ENCODE measurements at regions not wholly inside any gene's neighbourhood (a gene's known extent, or its start where the extent isn't known, plus 50 kb on each side); places are given as distances from the start of the nearest gene placed in this dataset.
"Not testable (repeated sequence)": the region's sequence is repeated elsewhere in the genome, so short reads cannot be mapped to it uniquely, and the experiment has no call there.

DNA sequence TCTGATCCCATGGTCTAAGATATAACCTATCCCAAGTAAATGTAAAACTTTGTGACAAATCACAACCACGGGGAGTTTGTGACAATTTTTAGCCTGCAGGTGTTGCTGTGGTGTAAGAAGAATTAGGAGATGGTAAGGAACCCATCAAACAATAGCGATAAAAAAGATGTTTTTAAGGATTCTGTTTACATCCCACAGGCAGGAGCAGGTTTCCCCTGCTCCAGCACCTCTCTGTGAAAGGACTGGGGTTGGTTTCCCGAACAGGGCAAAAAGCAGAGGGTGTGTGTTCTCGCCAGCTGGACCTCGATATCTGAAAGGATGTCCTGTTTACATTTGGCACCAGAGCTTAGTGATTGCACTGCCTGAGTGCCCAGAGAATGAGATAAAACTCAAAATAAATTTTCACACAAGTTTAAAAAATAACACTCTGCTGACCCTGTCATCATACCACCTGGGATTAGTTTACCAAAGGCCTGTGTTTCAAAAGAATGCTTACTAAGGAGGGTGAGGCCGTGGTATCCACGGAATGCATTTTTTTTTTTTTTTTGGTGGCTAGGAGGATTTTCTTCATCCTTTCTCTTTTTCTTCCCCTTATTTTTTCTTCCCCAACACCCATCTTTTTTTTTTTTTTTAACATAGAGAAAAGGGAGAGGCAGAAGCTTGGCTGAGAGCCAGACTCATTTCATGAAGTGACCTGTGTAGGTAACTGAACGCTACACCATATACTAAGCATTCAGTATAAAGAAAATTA lies 151.8 kb upstream of the DPH6 start:
- no peak for DNase-seq

DNA sequence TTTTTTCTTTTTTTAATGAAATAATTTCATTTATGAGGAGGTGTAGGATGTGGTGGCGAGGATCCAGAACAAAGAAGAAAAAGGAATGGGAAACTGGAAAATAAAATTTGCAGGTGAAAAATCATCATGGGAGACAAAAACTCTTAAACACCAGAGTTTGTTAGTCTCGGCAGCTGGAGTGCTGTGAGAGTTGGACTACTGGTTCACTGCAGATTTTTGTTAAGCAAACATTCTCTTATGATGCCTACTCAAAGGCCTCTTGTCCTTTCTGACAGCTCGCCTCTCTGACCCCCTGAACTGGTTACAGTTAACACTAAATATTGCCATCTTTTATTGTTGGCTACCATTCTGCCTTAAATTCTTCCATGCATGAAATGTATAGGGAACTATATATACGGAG lies 152.4 kb upstream of the DPH6 start:
- no peak for DNase-seq

DNA sequence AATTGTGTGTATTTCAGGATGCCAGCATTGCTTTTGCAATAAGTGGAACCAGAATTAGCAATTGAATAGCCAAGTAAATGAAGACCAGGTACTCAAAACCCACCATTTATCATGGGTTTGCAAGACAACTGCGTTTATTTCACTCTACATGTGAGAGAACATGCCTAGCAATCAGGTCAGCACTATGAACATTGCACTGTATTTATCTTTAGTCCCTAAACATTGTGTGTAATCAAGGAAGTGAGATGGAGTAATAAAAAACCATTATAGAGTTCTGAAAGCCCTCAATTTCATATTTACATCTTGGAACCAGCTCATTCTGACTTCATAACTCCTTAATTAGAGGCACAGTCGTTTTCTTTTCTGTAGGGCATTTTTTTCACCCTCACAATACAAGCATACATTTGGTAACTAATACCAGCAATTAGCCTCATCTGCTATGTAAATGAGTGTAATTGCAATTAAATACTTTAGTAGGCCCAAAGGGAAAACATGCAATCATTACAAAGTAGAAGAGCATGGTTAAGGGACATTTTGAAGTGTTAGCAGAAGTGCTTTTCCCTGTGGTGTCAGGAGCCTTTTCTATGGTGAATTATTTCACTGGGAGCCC lies 153.1 kb upstream of the DPH6 start:
- no peak for DNase-seq

DNA sequence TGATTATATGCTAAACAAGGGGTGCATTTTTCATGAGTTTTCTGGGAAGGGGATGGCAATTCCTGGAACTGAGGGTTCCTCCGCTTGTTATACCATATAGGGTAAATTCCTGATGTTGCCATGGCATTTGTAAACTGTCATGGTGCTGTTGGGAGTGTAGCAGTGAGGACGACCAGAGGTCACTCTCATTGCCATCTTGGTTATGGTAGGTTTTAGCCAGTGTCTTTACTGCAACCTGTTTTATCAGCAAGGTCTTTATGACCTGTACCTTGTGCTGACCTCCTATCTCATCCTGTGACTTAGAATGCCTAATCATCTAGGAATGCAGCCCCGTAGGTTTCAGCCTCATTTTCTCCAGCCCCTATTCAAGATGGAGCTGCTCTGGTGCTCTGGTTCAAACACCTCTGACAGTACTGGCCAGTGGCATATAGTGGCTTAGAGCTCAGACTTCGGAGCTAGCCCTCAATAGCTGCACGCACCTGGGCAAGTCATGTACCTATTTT lies 154.2 kb upstream of the DPH6 start:
- DNase-seq, result not testable (repeated sequence)

DNA sequence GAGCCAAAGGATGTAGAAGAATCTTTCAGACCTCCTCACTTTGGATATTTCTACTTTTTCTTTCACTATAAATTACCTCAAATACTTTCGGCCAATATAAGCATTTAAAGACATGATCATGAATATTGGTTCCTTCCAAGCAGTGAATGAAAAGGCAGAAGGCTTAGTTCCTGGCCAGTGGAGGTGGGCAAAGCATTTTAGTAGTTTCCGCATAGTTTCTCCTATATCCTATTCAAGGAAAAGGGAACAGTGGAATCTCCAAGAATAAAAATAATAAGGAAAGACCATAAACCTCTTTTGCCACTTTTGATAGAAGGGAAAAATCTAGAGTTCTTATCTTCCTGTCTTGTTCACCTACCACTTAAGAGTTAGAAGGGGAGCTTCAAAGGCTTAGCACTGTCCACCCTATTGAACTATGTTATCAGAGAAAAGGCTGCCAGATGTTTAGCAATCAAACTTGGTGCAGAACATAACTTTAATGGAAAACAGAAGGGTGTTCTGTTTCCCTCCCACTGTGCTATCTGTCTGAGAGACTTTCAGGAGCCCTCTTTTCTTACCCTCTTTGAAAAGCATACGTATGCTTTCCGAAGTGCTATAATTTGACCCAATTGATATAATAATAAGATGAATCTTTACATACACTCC lies 155.6 kb upstream of the DPH6 start:
- no peak for DNase-seq

DNA sequence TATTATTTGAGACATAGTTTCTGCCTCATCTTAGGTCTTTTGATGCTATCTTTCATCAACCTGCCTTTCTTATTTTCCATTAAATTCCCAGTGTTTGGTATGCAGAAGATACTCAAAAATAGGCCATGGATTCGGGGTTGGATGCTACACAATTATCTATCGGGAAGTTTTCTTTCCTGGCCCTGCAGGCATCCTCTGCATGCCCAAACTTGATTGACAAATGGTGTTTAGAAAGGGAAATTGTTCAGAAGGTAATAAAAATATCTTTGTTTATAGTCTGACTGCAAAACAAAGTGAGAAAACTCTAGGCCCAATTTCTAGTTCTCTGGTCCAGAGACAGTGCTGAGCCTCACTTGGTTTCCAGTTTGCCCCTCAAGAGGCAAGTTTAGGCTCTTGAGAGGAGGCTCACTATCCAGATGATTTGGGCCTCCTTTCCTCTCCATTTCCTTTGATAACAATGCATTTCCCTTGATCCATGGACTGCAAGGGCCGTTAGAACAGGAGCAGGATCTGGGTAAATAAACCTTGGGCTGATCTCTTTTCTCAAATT lies 157.1 kb upstream of the DPH6 start:
- DNase-seq, result no peak

DNA sequence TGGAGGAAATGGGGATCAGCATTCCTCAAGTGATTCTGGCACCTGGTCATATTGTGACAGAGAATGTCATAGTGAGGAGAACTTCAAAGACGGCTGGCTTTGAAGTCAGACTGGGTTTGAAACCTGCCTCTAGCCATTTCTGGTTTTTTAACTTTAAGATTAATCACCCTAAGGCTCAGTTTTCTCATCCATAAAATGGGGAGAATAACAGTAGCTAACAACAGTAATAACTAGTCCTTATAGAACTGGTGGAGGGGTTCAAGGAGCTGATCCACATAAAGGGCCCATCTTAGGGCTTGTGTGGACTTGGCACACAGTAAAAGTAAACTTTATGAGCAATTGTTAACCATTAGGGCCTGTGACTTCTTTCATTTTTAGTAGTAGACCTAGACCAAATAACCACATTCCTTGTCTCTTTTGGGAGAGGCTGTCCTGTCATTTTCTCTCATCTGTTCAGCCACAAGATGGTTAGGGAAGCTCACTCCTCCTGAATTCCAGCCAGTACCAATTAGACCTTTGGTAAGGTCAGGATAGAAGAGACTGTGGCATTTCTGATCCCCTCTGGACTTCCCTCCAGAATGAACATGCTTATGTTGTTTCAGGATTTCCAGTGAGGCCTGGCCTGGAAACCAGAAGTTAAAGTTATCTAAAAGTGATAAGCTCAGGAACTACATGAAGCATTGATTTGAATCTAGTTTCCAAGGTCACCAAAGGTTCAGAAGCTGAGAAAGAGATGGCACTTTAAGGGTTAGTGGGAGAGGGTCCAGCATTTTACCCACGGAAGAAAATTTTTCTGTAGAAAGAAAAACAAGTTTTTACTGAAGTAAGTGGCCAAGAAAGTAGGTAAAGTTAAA lies 159.3 kb upstream of the DPH6 start:
- no peak for DNase-seq

DNA sequence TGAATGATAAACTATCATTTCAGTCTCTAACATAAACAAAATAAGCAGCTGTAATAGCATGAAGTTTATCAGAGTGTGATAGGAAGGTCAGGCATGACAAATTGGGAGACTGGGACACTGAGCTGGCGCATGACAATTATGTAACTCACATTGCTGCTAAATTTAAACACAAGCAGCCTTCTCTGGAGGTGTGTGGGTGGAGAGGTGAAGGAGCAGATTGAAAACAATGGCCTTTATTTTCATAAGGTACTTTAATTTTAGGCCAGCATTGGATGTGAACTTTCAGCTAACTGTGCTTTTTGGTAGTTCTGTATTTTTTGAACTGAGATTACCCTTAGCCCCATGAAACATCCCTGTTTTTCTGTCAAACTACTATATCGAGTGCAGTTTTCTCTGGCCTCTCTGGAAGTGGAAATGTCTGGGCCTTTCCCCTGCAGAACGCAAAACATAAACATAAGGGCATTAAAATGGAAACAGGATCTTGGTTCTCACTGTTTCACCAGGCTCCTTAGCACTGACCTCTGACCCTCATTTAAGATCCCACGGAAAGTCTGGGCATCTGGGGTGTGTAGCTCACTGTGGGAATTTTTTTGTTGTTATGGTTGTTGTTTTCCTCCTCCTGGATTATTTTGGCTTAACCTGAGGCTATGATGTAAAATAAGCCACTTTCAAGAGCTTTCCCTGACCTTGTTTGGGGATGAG lies 160.1 kb upstream of the DPH6 start:
- no peak for DNase-seq

DNA sequence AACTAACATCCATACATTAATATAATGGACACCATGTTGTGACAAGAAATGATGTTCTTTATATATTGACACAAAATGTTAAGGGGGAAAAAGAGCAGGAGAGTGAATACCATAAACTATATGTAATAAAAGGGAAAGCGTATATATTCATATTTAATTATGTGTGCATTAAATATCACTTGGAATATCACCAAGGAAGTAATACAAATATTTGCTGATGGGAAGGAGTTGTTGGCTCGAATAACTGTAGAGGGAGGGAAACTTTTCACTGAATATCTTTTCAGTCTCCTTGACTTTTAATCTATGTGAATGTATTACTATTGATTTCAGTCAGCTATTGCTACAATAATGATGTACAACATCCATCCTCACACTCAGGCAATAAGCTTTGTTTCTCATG lies 167.0 kb upstream of the DPH6 start:
- DNase-seq, result no peak

DNA sequence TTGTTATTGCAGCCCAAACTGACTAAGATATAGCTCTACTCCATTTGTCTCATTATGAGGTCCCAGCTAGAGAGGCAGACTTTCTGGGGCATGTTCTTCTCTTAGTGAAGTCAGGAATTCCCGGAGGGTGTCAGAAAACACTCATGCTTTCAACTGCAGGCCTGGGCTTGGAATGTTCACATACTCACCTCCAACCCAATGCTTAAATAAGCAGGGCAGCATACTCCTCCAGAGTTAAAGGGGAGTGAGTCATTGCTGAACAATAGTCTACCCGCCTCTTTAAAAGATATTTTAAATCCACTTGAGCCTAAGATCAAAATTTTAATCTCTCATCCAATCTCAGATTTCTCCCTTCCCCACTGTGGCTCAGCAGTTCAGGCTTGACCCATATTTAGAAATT lies 167.8 kb upstream of the DPH6 start:
- DNase-seq, result no peak

DNA sequence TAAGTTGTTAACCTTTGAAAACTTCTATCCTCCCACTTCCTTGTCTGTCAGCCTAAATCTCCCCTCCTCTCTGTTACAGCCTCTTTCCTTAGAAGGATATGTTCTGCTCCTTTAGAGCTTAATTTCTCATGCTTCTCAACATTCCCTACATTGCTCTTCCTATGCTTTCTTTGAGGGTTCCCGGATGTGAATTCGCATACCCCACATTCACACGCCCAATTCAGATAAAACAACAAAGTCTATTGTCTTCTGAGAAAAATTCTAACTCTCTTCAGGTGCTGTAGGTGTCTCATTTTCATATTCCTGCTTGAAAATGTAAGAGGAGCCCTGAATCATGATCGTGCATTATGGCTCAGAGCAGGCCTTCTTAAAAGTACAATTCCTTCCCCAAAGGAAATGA lies 171.8 kb upstream of the DPH6 start:
- no peak for DNase-seq

DNA sequence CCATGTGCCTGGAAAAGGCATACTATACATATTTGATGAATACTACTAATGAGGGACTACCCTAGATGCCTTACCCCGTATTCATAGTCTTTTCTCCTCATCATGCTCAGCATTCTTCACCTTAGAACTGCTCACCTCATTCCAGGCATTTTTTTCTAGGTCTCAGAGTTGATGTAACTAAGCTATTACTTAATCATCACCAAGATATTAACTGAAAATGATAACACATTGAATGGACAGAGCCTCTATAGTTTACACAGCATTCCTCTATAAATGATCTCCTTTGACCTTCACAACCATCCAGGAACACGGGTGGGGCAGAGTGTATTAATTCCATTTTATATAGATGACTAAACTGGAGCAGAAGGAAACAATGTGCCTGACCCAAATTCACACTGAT lies 174.1 kb upstream of the DPH6 start:
- DNase-seq, result no peak

DNA sequence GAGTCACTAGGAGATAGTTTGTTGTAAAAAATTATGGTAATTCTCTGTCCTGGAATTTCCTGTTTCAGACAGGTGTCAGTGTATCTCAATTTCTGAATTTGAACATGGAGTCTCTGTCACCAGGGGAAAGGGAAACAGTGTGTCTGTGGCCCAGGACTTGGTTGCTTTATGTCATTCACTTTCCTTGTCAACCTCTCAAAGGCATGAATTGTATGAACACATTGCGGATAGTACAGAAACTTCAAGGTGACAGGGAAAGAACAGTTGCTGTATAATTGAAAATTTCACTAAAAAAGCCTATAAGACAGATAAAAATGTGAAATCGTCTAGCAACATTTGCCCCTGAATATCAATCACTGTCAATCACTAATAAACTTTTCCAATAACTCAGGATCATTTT lies 175.0 kb upstream of the DPH6 start:
- DNase-seq, result no peak

DNA sequence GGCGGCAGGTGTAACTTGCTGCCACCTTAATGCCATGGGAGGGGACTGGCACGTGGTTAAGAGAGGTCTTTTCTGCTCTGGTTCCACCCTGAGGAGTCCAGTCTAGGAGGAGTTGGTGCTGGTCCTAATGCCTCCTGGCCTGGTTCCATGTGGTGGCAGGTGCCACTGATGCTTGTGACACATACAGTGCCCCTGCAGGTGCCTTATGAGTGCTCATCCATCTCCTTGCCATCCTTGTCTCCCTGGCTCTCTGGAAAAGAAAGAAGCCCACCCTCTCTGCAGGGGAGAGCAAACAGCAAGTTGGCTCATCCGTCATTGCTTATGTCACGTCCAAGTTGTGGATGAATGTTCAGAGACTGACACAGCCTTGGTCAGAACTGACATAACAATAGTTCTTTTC lies 175.8 kb upstream of the DPH6 start:
- DNase-seq, result no peak

DNA sequence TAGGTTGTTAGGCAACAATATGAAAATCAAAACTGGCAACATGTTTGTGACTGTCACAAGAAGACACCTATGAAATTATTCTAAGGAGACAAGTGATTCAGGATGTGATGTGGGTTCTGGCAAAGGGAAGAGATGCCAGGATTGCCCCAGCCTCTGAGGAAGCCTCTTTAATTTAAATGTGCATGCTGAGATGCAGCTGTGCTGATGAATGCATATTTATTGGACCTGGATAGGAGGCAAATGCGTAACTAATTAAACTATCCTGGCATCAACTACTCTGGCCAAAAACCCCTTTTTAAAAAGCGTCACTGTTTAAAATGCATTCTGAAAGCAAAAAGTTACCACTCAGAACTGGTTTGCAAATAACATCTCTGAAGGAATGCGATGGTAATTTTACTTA lies 176.5 kb upstream of the DPH6 start:
- no peak for DNase-seq

DNA sequence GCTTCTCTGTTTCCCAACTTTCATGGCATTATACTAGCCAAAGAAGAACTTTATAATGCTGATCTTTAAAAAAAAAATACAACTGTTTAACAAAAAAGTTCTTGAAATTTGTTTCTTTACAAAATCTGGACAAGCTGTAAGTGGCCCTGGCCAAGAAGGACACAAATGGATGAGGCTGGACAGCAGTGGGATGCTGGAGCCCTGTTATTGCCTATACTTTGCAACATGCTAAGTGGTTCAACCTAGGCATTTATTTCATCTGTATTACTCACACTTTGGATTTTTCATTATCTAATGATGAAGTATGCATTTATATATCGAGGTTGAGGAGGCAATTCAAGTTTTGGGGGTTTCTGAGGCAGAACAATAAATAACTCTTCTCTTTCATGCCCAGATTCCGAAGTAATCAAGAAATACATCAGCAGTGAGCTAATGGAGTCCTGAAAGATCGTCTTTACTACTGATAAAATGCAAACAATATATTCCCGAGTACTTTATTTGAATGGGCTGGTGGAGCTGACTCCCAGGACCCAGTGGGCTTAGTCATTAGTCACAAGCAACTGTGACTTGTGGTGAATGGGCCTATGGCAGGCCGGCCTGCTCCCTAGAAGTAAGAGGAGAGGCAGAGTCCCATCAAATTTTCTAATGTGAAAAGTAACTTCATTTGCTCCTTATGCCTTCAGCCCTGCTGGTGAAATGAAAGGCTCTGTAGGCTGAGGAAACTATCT lies 177.3 kb upstream of the DPH6 start:
- DNase-seq, result no peak

DNA sequence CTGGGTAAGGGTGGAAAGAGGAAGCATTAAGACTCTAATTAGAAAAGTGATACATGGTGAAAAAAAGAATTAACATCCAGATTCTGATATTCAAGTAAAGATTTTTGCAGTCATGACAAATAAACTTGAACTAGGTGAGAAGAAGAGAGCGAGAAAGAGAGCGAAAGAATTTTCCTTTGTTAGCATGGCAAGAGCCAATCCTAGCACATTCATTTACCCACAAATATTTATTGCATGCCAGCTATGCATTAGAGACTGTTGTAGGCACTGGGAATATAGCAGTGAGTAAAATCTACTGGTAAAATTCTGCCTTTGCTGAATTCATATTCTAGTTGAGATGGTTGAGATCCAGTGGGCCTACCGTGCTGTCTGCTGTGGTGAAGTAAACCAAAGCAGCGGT lies 177.9 kb upstream of the DPH6 start:
- DNase-seq, result no peak

DNA sequence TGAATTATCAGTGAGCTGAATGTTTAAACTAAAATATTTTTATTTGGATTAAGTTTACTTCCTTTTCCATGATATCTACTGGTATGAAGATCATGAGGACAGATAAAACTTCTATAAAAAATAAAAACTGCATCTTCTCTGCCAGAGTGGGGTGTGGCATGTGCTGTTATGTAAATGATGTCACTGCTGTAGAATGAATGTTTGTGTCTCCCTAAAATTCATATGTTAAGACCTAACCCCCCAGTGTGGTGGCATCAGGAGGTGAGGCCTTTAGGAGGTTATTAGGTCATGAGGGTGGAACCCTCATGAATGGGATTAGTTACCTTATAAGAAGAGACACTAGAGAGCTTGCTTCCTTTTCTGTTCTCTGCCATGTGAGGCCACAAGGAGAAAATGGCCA lies 178.7 kb upstream of the DPH6 start:
- DNase-seq, result no peak

DNA sequence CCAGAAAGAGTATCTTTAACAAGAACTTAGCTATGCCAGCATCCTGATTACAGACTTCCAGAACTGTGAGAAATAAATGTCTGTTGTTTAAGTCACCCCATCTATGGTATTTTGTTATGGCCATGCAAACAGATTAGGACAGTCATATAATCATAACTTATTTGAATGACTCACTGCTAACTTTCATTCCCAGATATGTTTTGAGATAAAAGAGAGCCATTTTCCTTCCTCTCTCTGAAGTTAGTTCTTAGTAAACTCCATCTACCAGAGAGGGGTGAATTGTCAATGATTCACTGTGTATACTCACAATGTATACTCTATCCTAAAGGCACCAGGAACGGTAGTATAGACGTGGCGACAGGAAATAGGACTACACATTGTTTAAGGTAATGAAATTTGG lies 179.4 kb upstream of the DPH6 start:
- no peak for DNase-seq

DNA sequence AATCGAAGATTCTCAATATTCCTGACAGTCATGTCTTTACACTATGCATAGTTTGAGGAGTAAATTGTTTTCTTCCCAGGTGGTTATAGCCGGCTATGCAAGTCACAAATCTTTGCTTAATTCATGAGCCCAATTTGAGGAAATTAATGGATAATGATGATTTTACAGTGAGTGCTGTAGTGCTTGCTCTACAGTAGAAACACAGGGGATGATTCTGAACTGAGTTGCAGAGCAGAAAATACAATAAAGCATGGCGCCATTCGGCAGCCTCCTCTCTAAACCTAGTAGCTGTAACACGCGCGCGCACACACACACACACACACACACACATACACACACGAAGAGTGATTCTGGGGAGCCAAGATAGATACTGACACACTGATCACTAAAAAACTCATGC lies 181.7 kb upstream of the DPH6 start:
- no peak for DNase-seq

DNA sequence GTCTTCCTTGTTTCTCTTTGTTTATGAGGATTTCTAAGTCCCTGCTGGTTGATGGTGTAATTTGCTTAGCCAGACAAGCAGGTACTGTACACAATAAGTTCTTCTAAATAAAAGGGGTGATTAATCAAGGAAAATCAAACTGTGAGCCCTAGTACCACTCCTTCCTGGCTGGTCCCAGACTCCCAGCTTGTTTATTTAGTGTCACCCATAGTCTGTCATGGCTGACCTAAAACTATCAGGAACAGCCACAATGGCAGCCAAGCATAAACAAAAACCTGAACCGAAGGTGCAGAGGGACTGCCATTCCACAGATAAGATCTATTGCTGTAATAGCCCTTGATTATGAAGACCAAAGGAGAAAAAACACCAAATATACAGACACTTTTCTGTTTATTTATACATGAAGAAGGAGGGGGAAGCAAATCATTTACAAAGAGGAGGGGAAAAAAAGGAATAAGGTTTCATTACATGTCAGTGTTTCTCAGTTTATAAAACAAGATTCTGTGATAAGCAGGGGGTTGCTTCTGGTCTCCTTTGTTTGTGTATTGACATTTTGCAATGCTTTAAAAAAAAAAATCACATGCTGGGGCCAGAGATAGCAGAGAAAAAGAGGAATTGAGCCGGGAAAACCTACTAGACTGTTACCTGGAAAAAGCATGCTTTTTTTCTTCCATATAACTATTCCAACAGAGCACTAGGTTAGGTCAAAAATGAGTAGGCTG lies 182.4 kb upstream of the DPH6 start:
- DNase-seq, result no peak

Measured in CD4-positive, alpha-beta T cell treated with Interleukin-12 subunit alpha and Interleukin-12 subunit beta, for 1 hour (primary cell).